Neural progenitor cell (in vitro differentiated cells): ENCODE measurements at regions not wholly inside any gene's neighbourhood (a gene's known extent, or its start where the extent isn't known, plus 50 kb on each side); places are given as distances from the start of the nearest gene placed in this dataset.

Source experiments
- DNase-seq: peaks from one replicate; pipeline ENCODE4 v3.0.0-alpha.2; 2016; ENCODE audit warnings: low spot score
- H2AFZ ChIP-seq: fragments of 200-600 bp; sonication (generic); replicated peaks from 2 replicates; pipeline ENCODE4 v1.6.1; 2016; ENCODE audit warnings: antibody characterized with exemption
- H3F3A ChIP-seq: fragments of 200-600 bp; sonication (generic); 2 replicates; pipeline ENCODE4 v1.6.1; 2016; ENCODE audit warnings: antibody characterized with exemption, low read depth
- H3K27ac ChIP-seq: fragments of 200-600 bp; sonication (generic); 2 replicates; pipeline ENCODE4 v1.5.1; 2016; ENCODE audit warnings: mild to moderate bottlenecking
- H3K27me3 ChIP-seq: fragments of 200-600 bp; sonication (generic); 2 replicates; pipeline ENCODE4 v1.6.1; 2016; ENCODE audit warnings: mild to moderate bottlenecking, moderate library complexity
- H3K36me3 ChIP-seq: fragments of 200-600 bp; sonication (generic); 2 replicates; pipeline ENCODE4 v1.5.1; 2016
- H3K4me1 ChIP-seq: fragments of 200-600 bp; sonication (generic); 2 replicates; pipeline ENCODE4 v1.6.1; 2016; ENCODE audit warnings: mixed run types
- H3K4me2 ChIP-seq: fragments of 200-600 bp; sonication (generic); 2 replicates; pipeline ENCODE4 v1.6.1; 2016
- H3K4me3 ChIP-seq: fragments of 200-600 bp; sonication (generic); 2 replicates; pipeline ENCODE4 v1.5.1; 2016
- H3K79me2 ChIP-seq: fragments of 200-600 bp; sonication (generic); 2 replicates; pipeline ENCODE4 v1.6.1; 2016; ENCODE audit warnings: low read depth
- H3K9ac ChIP-seq: fragments of 200-600 bp; sonication (generic); 2 replicates; pipeline ENCODE4 v1.6.1; 2016
- H3K9me3 ChIP-seq: fragments of 200-600 bp; sonication (generic); 2 replicates; pipeline ENCODE4 v1.5.1; 2016; ENCODE audit warnings: low read depth
- H4K20me1 ChIP-seq: fragments of 200-600 bp; sonication (generic); 2 replicates; pipeline ENCODE4 v1.6.1; 2016; ENCODE audit warnings: low read depth
- H3K27ac Mint-ChIP-seq: 3 replicates; pipeline ENCODE4 v1.8.0; 2021; ENCODE audit warnings: mixed read lengths
- H3K27me3 Mint-ChIP-seq: 2 replicates; pipeline ENCODE4 v1.8.0; 2022; ENCODE audit warnings: low read depth, mild to moderate bottlenecking, inconsistent platforms, moderate library complexity, mixed read lengths; ENCODE audit not compliant: insufficient read depth
- H3K36me3 Mint-ChIP-seq: 3 replicates; pipeline ENCODE4 v1.8.0; 2021; ENCODE audit warnings: mixed read lengths
- H3K4me1 Mint-ChIP-seq: 3 replicates; pipeline ENCODE4 v1.8.0; 2021; ENCODE audit warnings: mixed read lengths
- H3K4me3 Mint-ChIP-seq: 3 replicates; pipeline ENCODE4 v1.8.0; 2021; ENCODE audit warnings: mild to moderate bottlenecking, moderate library complexity, mixed read lengths
- H3K9me3 Mint-ChIP-seq: 3 replicates; pipeline ENCODE4 v1.8.0; 2020; ENCODE audit warnings: mixed read lengths
- EZH2 ChIP-seq: fragments of 200-600 bp; sonication (generic); IDR thresholded peaks from 2 replicates; pipeline ENCODE4 v1.6.1; 2017; ENCODE audit warnings: antibody characterized with exemption, mild to moderate bottlenecking, moderate library complexity
- EZH2phosphoT487 ChIP-seq: fragments of 200-600 bp; sonication (generic); IDR thresholded peaks from 2 replicates; pipeline ENCODE4 v1.6.1; 2017; ENCODE audit warnings: antibody characterized with exemption
- TF ChIP-seq, protein P1 (sequence below): fragments of 200-600 bp; sonication (generic); IDR thresholded peaks from 2 replicates; pipeline ENCODE4 v1.5.1; 2017; ENCODE audit warnings: antibody characterized with exemption, mild to moderate bottlenecking

DNA sequence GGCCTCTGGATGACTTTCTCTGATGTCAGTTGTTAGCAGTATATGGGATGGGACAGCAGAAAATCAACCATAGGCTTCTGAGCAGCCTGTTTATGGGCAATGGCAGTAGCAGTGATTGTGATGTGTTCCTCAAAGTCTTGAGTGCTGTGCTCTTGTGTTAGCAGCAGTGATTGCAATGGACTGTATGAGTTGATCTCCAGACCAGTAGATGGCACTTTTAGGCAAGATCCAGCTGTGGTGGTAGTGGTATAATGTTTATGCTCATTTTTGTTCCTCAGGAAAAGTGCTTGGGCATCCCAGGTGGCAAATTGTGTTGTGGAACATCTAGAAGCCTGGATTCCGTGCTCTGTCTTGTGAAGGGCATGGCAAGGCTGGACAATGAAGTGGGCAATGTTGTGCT lies 181.6 kb upstream of the SYNCRIP start:
- Histone ChIP-seq H3K79me2 (no peaks in the 10 kb centered on the region), H4K20me1 (no peaks in the 10 kb centered on the region), H3K36me3 (no peaks in the 10 kb centered on the region), H3K27me3 (no peaks in the 10 kb centered on the region), H2AFZ (no peak overlapping the region), H3K9me3 (no peaks in the 10 kb centered on the region), H3K4me2 (no peak overlapping the region), H3F3A (no peaks in the 10 kb centered on the region), H3K9ac (no peak overlapping the region), H3K4me3 (no peak overlapping the region), H3K4me1 (no peaks in the 10 kb centered on the region), H3K27ac (no peak overlapping the region)
- no peaks in the 10 kb centered on the region for H3K36me3 Mint-ChIP-seq
- no peak overlapping the region for H3K27ac Mint-ChIP-seq
- peaks cover 36% of the 10 kb centered on the region for H3K9me3 Mint-ChIP-seq
- no peak overlapping the region for H3K4me3 Mint-ChIP-seq
- H3K27me3 Mint-ChIP-seq = no peaks in the 10 kb centered on the region
- no peak for DNase-seq
- TF ChIP-seq EZH2 = no peak
- TF ChIP-seq, protein P1, sequence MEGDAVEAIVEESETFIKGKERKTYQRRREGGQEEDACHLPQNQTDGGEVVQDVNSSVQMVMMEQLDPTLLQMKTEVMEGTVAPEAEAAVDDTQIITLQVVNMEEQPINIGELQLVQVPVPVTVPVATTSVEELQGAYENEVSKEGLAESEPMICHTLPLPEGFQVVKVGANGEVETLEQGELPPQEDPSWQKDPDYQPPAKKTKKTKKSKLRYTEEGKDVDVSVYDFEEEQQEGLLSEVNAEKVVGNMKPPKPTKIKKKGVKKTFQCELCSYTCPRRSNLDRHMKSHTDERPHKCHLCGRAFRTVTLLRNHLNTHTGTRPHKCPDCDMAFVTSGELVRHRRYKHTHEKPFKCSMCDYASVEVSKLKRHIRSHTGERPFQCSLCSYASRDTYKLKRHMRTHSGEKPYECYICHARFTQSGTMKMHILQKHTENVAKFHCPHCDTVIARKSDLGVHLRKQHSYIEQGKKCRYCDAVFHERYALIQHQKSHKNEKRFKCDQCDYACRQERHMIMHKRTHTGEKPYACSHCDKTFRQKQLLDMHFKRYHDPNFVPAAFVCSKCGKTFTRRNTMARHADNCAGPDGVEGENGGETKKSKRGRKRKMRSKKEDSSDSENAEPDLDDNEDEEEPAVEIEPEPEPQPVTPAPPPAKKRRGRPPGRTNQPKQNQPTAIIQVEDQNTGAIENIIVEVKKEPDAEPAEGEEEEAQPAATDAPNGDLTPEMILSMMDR = no peak
- TF ChIP-seq EZH2phosphoT487 = no peak
- no peaks in the 10 kb centered on the region for H3K4me1 Mint-ChIP-seq

DNA sequence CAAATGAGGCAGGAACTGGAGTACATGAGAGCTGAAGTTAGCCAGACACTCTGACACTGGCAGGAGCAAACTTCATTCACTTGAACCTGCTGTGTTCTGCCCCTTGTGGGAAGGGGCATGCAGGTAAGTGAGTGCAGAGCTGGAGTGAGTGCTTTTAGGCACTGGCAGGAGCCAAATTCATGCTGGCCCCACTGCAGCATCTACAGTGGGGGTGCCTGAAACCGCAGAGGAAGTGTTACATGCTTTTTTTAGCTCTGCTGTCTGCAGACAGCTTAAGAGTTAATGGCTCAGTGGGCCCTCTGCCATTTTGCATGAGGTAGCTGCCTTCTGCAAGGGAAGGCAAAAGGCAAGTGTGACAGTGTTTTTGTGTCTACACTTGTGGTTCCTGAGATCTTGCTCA lies 167.9 kb upstream of the SYNCRIP start:
- peaks cover 27% of the 10 kb centered on the region for H3K9me3 Mint-ChIP-seq
- H3F3A ChIP-seq = no peaks in the 10 kb centered on the region
- no peaks in the 10 kb centered on the region for H3K36me3 Mint-ChIP-seq

DNA sequence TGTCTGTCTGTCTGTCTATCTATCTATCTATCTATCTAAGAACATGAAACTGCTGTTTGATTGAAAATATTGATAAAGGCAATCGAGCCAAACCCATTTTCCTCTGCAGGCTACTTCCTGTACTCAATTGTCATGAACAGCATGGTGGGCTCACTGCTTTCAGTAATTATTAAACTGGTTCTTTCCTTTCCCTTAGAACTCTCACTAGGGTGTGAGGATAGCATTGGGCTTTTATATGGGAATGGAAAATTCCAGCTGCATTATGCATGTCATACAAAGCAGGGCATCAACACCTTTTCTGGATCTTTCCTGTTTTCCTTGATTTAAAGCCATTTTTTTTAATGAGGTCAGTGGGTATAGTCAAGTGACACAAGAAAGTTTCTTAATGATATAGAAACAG lies 161.0 kb upstream of the SYNCRIP start:
- no peak overlapping the region for H3K4me3 Mint-ChIP-seq
- no peaks in the 10 kb centered on the region for H3K4me1 Mint-ChIP-seq
- H3K4me2 ChIP-seq = no peak overlapping the region
- no peaks in the 10 kb centered on the region for H3K36me3 Mint-ChIP-seq
- no peaks in the 10 kb centered on the region for H3K4me1 ChIP-seq
- no peaks in the 10 kb centered on the region for H4K20me1 ChIP-seq
- no peak overlapping the region for H3K27ac Mint-ChIP-seq
- H3K27me3 Mint-ChIP-seq = no peaks in the 10 kb centered on the region
- H2AFZ ChIP-seq = no peak overlapping the region
- TF ChIP-seq, protein P1 = no peak
- TF ChIP-seq EZH2 = no peak
- TF ChIP-seq EZH2phosphoT487 = no peak
- H3K79me2 ChIP-seq = no peaks in the 10 kb centered on the region
- DNase-seq = no peak
- H3K4me3 ChIP-seq = no peak overlapping the region
- H3K27ac ChIP-seq = no peak overlapping the region
- H3K9me3 ChIP-seq = no peaks in the 10 kb centered on the region
- H3K9ac ChIP-seq = no peak overlapping the region
- H3F3A ChIP-seq = no peaks in the 10 kb centered on the region
- no peaks in the 10 kb centered on the region for H3K27me3 ChIP-seq
- H3K9me3 Mint-ChIP-seq = peaks cover 12% of the 10 kb centered on the region
- H3K36me3 ChIP-seq = no peaks in the 10 kb centered on the region

More for the DNA sequence above, 167.9 kb upstream of the SYNCRIP start:
- no peak overlapping the region for H3K4me3 Mint-ChIP-seq
- Histone ChIP-seq H3K79me2 (no peaks in the 10 kb centered on the region), H3K27me3 (no peaks in the 10 kb centered on the region), H3K36me3 (no peaks in the 10 kb centered on the region), H3K4me3 (no peak overlapping the region), H3K27ac (no peak overlapping the region), H2AFZ (no peak overlapping the region), H3K9me3 (peaks cover 10% of the 10 kb centered on the region), H4K20me1 (no peaks in the 10 kb centered on the region), H3K9ac (no peak overlapping the region), H3K4me2 (no peak overlapping the region), H3K4me1 (no peaks in the 10 kb centered on the region)
- no peaks in the 10 kb centered on the region for H3K4me1 Mint-ChIP-seq
- no peak for TF ChIP-seq EZH2phosphoT487
- TF ChIP-seq EZH2 = no peak
- TF ChIP-seq, protein P1 = no peak
- no peaks in the 10 kb centered on the region for H3K27me3 Mint-ChIP-seq
- DNase-seq = no peak
- H3K27ac Mint-ChIP-seq = no peak overlapping the region
